Endodermal cell (in vitro differentiated cells): ENCODE measurements at regions not wholly inside any gene's neighbourhood (a gene's known extent, or its start where the extent isn't known, plus 50 kb on each side); places are given as distances from the start of the nearest gene placed in this dataset.

Experiments used
- DNase-seq: peaks from one replicate; pipeline ENCODE4 v3.0.0-alpha.2; 2017
- H3K27ac ChIP-seq: 2 replicates; pipeline ENCODE4 v1.5.1; 2013; ENCODE audit warnings: mild to moderate bottlenecking, low read depth, low read length, moderate library complexity
- H3K27me3 ChIP-seq: 2 replicates; pipeline ENCODE4 v1.6.1; 2013; ENCODE audit warnings: mild to moderate bottlenecking, low read length, moderate library complexity; ENCODE audit not compliant: insufficient read depth, control insufficient read depth, poor library complexity, severe bottlenecking
- H3K36me3 ChIP-seq: 2 replicates; pipeline ENCODE4 v1.7.0; 2013; ENCODE audit warnings: mild to moderate bottlenecking, low read length, moderate library complexity; ENCODE audit not compliant: control insufficient read depth, insufficient read depth
- H3K4me1 ChIP-seq: one replicate; pipeline ENCODE4 v1.7.0; 2013; ENCODE audit warnings: low read length; ENCODE audit not compliant: control insufficient read depth, insufficient read depth
- H3K4me3 ChIP-seq: 2 replicates; pipeline ENCODE4 v1.5.1; 2013; ENCODE audit warnings: mild to moderate bottlenecking, low read length, moderate library complexity
- H3K9ac ChIP-seq: 2 replicates; pipeline ENCODE4 v1.6.1; 2013; ENCODE audit warnings: mild to moderate bottlenecking, low read length, moderate library complexity; ENCODE audit not compliant: poor library complexity, severe bottlenecking; ENCODE audit errors: extremely low read depth
- H3K9me3 ChIP-seq: 2 replicates; pipeline ENCODE4 v1.6.1; 2013; ENCODE audit warnings: mild to moderate bottlenecking, low read length, moderate library complexity; ENCODE audit not compliant: control insufficient read depth
- H3K27ac Mint-ChIP-seq: 2 replicates; pipeline ENCODE4 v1.8.0; 2020; ENCODE audit warnings: mixed read lengths
- H3K27me3 Mint-ChIP-seq: 2 replicates; pipeline ENCODE4 v1.8.0; 2021; ENCODE audit warnings: mild to moderate bottlenecking, mixed read lengths; ENCODE audit not compliant: insufficient read depth
- H3K36me3 Mint-ChIP-seq: 2 replicates; pipeline ENCODE4 v1.8.0; 2020; ENCODE audit warnings: low read depth, mixed read lengths
- H3K4me1 Mint-ChIP-seq: 2 replicates; pipeline ENCODE4 v1.8.0; 2020; ENCODE audit warnings: mixed read lengths
- H3K4me3 Mint-ChIP-seq: 2 replicates; pipeline ENCODE4 v1.8.0; 2020; ENCODE audit warnings: mild to moderate bottlenecking, moderate library complexity, mixed read lengths
- H3K9me3 Mint-ChIP-seq: 2 replicates; pipeline ENCODE4 v1.8.0; 2020; ENCODE audit warnings: mild to moderate bottlenecking, mixed read lengths
- CTCF ChIP-seq: fragments of 200-600 bp; sonication (generic); conservative IDR thresholded peaks from 2 replicates; pipeline ENCODE4 v1.5.0; 2021; ENCODE audit warnings: antibody characterized with exemption, mild to moderate bottlenecking
- WGBS, 2 experiments: methylation state at CpG; one replicate each; pipeline versions ENCODE4 v1.1.5 to v1.1.7; 2013; ENCODE audit warnings: missing lambda C conversion rate in 2 of 2, mixed read lengths in 1 of 2; ENCODE audit not compliant: insufficient coverage in 1 of 2, insufficient read length in 1 of 2; 5-methylcytosine and 5-hydroxymethylcytosine counted together

- H3K4me3 Mint-ChIP-seq = no peak overlapping the region
- no peak for DNase-seq
- Histone ChIP-seq H3K4me1 (no peaks in the 10 kb centered on the region), H3K27me3 (no peaks in the 10 kb centered on the region), H3K4me3 (no peak overlapping the region), H3K27ac (no peak overlapping the region), H3K9ac (no peak overlapping the region), H3K9me3 (no peaks in the 10 kb centered on the region), H3K36me3 (no peaks in the 10 kb centered on the region)
- TF ChIP-seq CTCF = no peak
- 91 to 100% methylated on average over 1 to 2 of the region's 2 CpGs for WGBS, 2 experiments
- H3K4me1 Mint-ChIP-seq = no peaks in the 10 kb centered on the region
- H3K27me3 Mint-ChIP-seq = no peaks in the 10 kb centered on the region
- no peaks in the 10 kb centered on the region for H3K36me3 Mint-ChIP-seq
- H3K9me3 Mint-ChIP-seq = peaks cover 2% of the 10 kb centered on the region
- H3K27ac Mint-ChIP-seq = no peak overlapping the region
These were observed 616.0 kb downstream of the ACTL7B start for GRCh38 chr9:108239696-108240321.

GRCh38 chr9:108235609-108236008 lies 620.2 kb downstream of the ACTL7B start:
- WGBS, 2 experiments = 91 to 100% methylated on average over 2 to 3 of the region's 3 CpGs
- Histone ChIP-seq H3K27me3 (no peaks in the 10 kb centered on the region), H3K9me3 (no peaks in the 10 kb centered on the region), H3K9ac (no peak overlapping the region), H3K4me3 (no peak overlapping the region), H3K27ac (no peak overlapping the region), H3K36me3 (no peaks in the 10 kb centered on the region), H3K4me1 (no peaks in the 10 kb centered on the region)
- H3K4me3 Mint-ChIP-seq = no peak overlapping the region
- DNase-seq = no peak
- no peaks in the 10 kb centered on the region for H3K36me3 Mint-ChIP-seq
- TF ChIP-seq CTCF = no peak
- H3K9me3 Mint-ChIP-seq = peaks cover 4% of the 10 kb centered on the region
- no peaks in the 10 kb centered on the region for H3K4me1 Mint-ChIP-seq
- H3K27me3 Mint-ChIP-seq = peaks cover 2% of the 10 kb centered on the region
- no peak overlapping the region for H3K27ac Mint-ChIP-seq

DNA sequence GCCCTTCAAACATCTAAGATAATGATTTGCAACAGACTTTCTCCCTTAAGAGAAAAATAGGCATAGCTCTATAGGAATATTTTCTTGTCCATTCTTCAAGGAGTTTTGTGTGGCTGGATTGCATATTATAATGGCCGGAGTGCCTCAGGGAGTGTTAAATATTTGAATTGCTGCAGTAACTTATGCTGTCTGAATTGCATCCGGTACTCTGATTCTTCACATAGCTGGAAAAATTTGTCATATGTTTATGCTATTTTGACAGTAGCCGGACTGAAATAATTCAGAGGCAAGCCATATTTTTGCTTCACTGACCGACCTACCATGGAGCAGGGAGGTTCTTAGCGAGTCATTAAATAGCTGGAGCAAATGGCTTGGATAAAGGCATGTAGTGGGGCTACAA lies 621.0 kb downstream of the ACTL7B start:
- H3K36me3 ChIP-seq = no peaks in the 10 kb centered on the region

More for the DNA sequence above, 621.0 kb downstream of the ACTL7B start:
- no peak for TF ChIP-seq CTCF
- no peak overlapping the region for H3K4me3 ChIP-seq
- Mint-ChIP-seq H3K9me3 (peaks cover 12% of the 10 kb centered on the region), H3K36me3 (no peaks in the 10 kb centered on the region), H3K4me1 (no peaks in the 10 kb centered on the region), H3K27ac (no peak overlapping the region), H3K4me3 (no peak overlapping the region), H3K27me3 (peaks cover 2% of the 10 kb centered on the region)
- 91 to 93% methylated on average over 5 of the region's 5 CpGs for WGBS, 2 experiments
- no peaks in the 10 kb centered on the region for H3K4me1 ChIP-seq
- no peak overlapping the region for H3K9ac ChIP-seq
- H3K9me3 ChIP-seq = peaks cover 6% of the 10 kb centered on the region
- no peak overlapping the region for H3K27ac ChIP-seq
- DNase-seq = no peak
- H3K27me3 ChIP-seq = no peaks in the 10 kb centered on the region
